Esophagus squamous epithelium (tissue), 4 donors: ENCODE measurements at regions not wholly inside any gene's neighbourhood (a gene's known extent, or its start where the extent isn't known, plus 50 kb on each side); places are given as distances from the start of the nearest gene placed in this dataset.

Experiments used
- CTCF ChIP-seq, 6 experiments: fragments of 450-650 bp in 4 of 6; fragments of 200-600 bp in 2 of 6; sonication (generic) in 2 of 6; IDR thresholded peaks; one replicate each; pipeline ENCODE4 v1.5.1; 2016 to 2019; ENCODE audit warnings: antibody characterized with exemption in 6 of 6, mild to moderate bottlenecking in 4 of 6, moderate library complexity in 4 of 6
- POLR2A ChIP-seq, 4 donors: fragments of 450-650 bp; IDR thresholded peaks; one replicate each; pipeline ENCODE4 v1.6.1; 2017; ENCODE audit warnings: antibody characterized with exemption in 4 of 4, mild to moderate bottlenecking in 4 of 4, moderate library complexity in 3 of 4

GRCh38 chrX:112391313-112391712, 288.4 kb downstream of the LHFPL1 start:
- TF ChIP-seq POLR2A (IDR thresholded peaks at IDR 0.05) (no peak), CTCF (IDR thresholded peaks at IDR 0.05) (no peak)
